ENCODE measurements at regions not wholly inside any gene's neighbourhood (a gene's known extent, or its start where the extent isn't known, plus 50 kb on each side); places are given as distances from the start of the nearest gene placed in this dataset.

DNA sequence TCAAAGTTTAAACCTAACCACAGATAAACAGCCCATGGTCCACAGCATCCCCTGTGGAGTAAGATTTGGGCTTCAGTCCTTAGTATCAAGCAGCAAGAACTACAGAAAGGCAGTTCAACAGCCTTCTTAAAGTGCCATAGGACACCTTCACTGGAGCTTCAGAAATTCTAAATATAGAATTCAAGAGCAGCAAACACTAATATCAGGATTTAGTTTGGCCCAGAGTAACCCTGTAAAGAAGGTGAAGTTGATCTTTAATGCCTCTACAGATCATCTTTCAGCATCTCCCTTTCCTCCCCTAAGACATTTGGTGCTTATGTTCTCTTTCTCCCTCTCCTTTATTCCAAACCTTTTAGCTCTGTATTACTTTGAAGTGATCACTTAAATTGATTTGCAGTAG, 59.5 kb upstream of the ARHGAP5 start:
- H3K4me1 ChIP-seq (ENCODE audit: control insufficient read depth in 3 of 3, insufficient read depth in 3 of 3, low read length in 3 of 3) = peaks cover 0 to 18% (median 15%) of the 10 kb centered on the region in 3 donors
- no peaks in the 10 kb centered on the region for H3K9me3 ChIP-seq (ENCODE audit: control insufficient read depth in 3 of 3, low read length in 3 of 3)
- no peaks in the 10 kb centered on the region for H3K36me3 ChIP-seq (ENCODE audit: control insufficient read depth in 3 of 3, insufficient read depth in 3 of 3, low read length in 3 of 3)

DNA sequence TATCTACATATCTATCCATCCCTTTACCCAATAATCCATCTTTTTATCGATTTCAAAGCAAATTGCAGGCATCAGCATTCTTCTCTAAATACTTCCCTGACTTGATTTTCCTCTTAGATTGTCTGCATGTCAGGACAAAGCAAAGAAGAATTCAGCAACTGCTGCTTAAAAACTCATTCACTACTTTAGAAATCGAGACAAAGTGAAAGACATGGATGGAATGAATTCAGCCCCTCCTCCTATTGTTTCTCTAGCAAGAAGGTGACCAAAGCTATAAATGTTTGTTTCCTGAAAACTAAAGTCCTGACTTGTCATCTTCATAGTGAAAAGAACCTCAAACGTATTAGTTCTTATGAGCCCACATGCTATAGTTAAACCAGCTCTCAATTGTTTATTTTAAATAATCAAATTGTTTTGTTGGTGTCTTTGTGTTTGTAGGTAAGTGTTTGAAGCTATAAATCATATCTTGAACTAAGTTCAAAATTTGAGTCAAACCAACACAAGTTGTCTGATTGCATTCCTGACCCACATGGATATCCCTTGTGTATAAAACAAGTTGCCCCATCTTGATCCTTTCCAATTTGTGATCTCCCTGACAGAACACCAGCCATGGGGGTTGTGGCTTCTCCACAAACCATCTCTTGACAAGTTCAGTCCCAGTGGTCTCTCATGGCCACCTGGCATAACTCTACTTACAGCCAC, 58.6 kb upstream of the ARHGAP5 start:
- Histone ChIP-seq H3K4me1 (ENCODE audit: control insufficient read depth in 3 of 3, insufficient read depth in 3 of 3, low read length in 3 of 3) (peaks cover 0 to 18% (median 15%) of the 10 kb centered on the region in 3 donors), H3K9ac (ENCODE audit: low read depth in 1 of 3, low read length in 3 of 3) (no peak overlapping the region), H3K36me3 (ENCODE audit: control insufficient read depth in 3 of 3, insufficient read depth in 3 of 3, low read length in 3 of 3) (no peaks in the 10 kb centered on the region), H3K27me3 (ENCODE audit: control insufficient read depth in 3 of 3, insufficient read depth in 3 of 3, low read length in 3 of 3) (no peaks in the 10 kb centered on the region), H3K9me3 (ENCODE audit: control insufficient read depth in 3 of 3, low read length in 3 of 3) (no peaks in the 10 kb centered on the region), H3K4me3 (ENCODE audit: low read length in 3 of 3) (no peak overlapping the region), H3K27ac (ENCODE audit: low read depth, low read length) (peak overlapping the region; percentile 57)

More for the DNA sequence above, 59.5 kb upstream of the ARHGAP5 start:
- Histone ChIP-seq H3K27ac (ENCODE audit: low read depth, low read length) (peak overlapping the region; percentile 61), H3K9ac (ENCODE audit: low read depth in 1 of 3, low read length in 3 of 3) (peak overlapping the region in 2 of 3 donors; percentile 5 to 66), H3K4me3 (ENCODE audit: low read length in 3 of 3) (no peak overlapping the region), H3K27me3 (ENCODE audit: control insufficient read depth in 3 of 3, insufficient read depth in 3 of 3, low read length in 3 of 3) (no peaks in the 10 kb centered on the region)

DNA sequence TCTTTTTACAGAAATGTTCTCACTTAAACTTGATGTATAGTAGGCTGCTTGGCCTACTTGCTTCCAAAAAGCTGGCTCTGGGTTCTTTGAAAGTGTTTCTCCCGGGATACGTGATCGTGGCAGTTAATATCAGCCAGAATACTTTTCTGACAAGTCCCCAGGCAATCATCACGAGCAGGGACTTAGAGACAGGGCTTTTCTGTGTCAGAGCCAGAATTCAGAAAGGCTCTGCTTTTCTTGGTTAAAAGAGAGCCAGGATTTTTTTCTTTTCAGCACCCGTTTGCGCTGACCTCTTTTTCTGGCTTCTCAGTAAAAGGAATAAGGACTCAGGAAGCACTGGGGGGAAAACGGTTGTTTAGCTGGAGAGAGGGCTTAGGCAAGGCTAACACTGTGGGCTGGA, 57.8 kb upstream of the ARHGAP5 start:
- Histone ChIP-seq H3K9me3 (ENCODE audit: control insufficient read depth in 3 of 3, low read length in 3 of 3) (no peaks in the 10 kb centered on the region), H3K4me1 (ENCODE audit: control insufficient read depth in 3 of 3, insufficient read depth in 3 of 3, low read length in 3 of 3) (peaks cover 0 to 18% (median 15%) of the 10 kb centered on the region in 3 donors), H3K27me3 (ENCODE audit: control insufficient read depth in 3 of 3, insufficient read depth in 3 of 3, low read length in 3 of 3) (no peaks in the 10 kb centered on the region), H3K9ac (ENCODE audit: low read depth in 1 of 3, low read length in 3 of 3) (no peak overlapping the region), H3K27ac (ENCODE audit: low read depth, low read length) (peak overlapping the region; percentile 57), H3K36me3 (ENCODE audit: control insufficient read depth in 3 of 3, insufficient read depth in 3 of 3, low read length in 3 of 3) (no peaks in the 10 kb centered on the region), H3K4me3 (ENCODE audit: low read length in 3 of 3) (no peak overlapping the region)

DNA sequence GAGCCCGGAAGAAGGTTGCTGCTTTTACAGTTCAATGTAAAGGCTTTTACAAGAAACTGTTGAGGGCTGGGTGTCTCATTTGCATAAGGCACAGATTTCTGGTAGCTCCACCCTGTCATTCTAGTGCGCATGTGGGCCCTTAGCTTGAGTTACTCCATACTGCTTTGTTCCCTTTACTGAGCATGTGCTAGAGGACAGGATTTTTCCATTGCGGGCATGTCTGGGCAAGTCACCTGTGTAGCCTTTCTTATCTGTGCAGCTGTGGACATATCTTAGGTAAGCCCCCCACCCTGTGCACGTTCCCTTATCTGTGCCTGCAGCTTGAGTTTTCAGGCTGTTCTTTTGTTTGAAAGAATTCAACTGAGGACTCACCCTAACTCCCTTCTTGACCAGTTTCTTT, 56.2 kb upstream of the ARHGAP5 start:
- H3K9me3 ChIP-seq (ENCODE audit: control insufficient read depth in 3 of 3, low read length in 3 of 3) = no peaks in the 10 kb centered on the region
- H3K4me1 ChIP-seq (ENCODE audit: control insufficient read depth in 3 of 3, insufficient read depth in 3 of 3, low read length in 3 of 3) = peaks cover 0 to 17% (median 15%) of the 10 kb centered on the region in 3 donors
- H3K27ac ChIP-seq (ENCODE audit: low read depth, low read length) = no peak overlapping the region
- H3K36me3 ChIP-seq (ENCODE audit: control insufficient read depth in 3 of 3, insufficient read depth in 3 of 3, low read length in 3 of 3) = no peaks in the 10 kb centered on the region
- no peaks in the 10 kb centered on the region for H3K27me3 ChIP-seq (ENCODE audit: control insufficient read depth in 3 of 3, insufficient read depth in 3 of 3, low read length in 3 of 3)
- H3K9ac ChIP-seq (ENCODE audit: low read depth in 1 of 3, low read length in 3 of 3) = no peak overlapping the region
- H3K4me3 ChIP-seq (ENCODE audit: low read length in 3 of 3) = no peak overlapping the region

DNA sequence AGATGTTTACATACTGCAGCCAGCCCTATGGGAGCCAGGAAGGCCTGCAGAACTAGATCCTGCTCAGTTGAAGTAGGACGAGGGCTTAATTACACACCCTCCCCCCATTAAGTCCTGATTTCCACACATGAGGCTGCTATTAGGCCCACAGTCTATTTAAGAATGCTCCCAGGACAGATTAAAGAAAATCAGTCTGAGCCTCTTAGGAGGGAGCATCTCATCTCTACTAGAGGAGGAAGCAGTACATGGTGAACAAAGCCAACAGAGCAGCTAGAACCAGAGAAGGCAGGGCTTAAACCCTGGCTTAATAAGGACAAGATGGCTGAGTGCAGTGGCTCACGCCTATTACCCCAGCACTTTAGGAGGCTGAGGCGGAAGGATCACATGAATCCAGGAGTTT, 55.8 kb upstream of the ARHGAP5 start:
- Histone ChIP-seq H3K36me3 (ENCODE audit: control insufficient read depth in 3 of 3, insufficient read depth in 3 of 3, low read length in 3 of 3) (no peaks in the 10 kb centered on the region), H3K27ac (ENCODE audit: low read depth, low read length) (no peak overlapping the region), H3K9me3 (ENCODE audit: control insufficient read depth in 3 of 3, low read length in 3 of 3) (no peaks in the 10 kb centered on the region), H3K27me3 (ENCODE audit: control insufficient read depth in 3 of 3, insufficient read depth in 3 of 3, low read length in 3 of 3) (no peaks in the 10 kb centered on the region), H3K4me3 (ENCODE audit: low read length in 3 of 3) (no peak overlapping the region), H3K4me1 (ENCODE audit: control insufficient read depth in 3 of 3, insufficient read depth in 3 of 3, low read length in 3 of 3) (peaks cover 0 to 15% (median 12%) of the 10 kb centered on the region in 3 donors), H3K9ac (ENCODE audit: low read depth in 1 of 3, low read length in 3 of 3) (no peak overlapping the region)

DNA sequence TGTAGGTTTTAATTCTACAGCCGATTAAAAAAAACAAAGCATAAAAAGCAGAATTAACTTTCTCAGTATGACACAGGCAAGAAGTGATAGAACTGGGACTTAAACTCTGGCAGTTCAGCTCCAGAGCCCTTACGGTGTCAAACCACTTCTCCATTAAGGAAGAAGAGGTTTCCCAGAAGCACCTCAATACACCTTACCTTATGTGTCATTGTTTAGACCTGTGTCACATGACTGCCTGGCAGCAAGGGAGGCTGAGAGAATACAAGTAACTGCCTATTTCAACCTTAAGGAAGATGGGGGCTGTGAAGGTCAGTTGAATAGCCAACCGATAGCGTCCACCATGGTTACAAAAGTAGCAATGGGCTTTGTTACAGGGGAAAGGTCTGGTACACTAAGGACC, 54.6 kb upstream of the ARHGAP5 start:
- Histone ChIP-seq H3K27ac (ENCODE audit: low read depth, low read length) (no peak overlapping the region), H3K4me3 (ENCODE audit: low read length in 3 of 3) (no peak overlapping the region)

DNA sequence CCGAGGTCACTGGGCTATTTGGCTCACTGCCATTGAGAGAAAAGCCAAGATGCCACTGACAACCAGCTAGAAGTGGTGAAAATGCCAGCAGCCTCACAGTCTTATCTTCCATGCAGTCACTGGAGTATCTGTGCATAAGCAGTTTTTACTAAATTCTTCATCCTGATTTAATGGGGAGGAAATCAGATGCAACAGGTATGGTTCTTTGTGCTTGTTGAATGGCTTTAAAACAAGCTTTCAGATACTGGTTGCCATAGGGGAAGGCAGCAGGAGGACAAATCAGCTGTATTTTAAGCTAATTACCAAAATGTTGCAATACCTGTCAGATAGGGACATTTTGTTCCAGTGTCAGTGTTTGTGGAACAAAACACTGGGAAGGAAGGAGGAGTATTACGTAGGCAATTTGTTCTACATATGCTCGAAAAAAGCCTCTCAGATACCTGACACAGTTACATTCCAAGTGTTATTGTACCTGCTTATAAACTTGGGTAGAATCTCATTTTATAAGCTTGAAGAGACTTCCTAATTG, 54.1 kb upstream of the ARHGAP5 start:
- H3K9ac ChIP-seq (ENCODE audit: low read depth in 1 of 3, low read length in 3 of 3) = no peak overlapping the region
- no peaks in the 10 kb centered on the region for H3K36me3 ChIP-seq (ENCODE audit: control insufficient read depth in 3 of 3, insufficient read depth in 3 of 3, low read length in 3 of 3)
- H3K27ac ChIP-seq (ENCODE audit: low read depth, low read length) = no peak overlapping the region
- H3K9me3 ChIP-seq (ENCODE audit: control insufficient read depth in 3 of 3, low read length in 3 of 3) = no peaks in the 10 kb centered on the region
- no peak overlapping the region for H3K4me3 ChIP-seq (ENCODE audit: low read length in 3 of 3)
- H3K4me1 ChIP-seq (ENCODE audit: control insufficient read depth in 3 of 3, insufficient read depth in 3 of 3, low read length in 3 of 3) = peaks cover 0 to 11% (median 5%) of the 10 kb centered on the region in 3 donors
- peaks cover 0 to 2% (median 0%) of the 10 kb centered on the region in 3 donors for H3K27me3 ChIP-seq (ENCODE audit: control insufficient read depth in 3 of 3, insufficient read depth in 3 of 3, low read length in 3 of 3)

More for the DNA sequence above, 54.6 kb upstream of the ARHGAP5 start:
- Histone ChIP-seq H3K36me3 (ENCODE audit: control insufficient read depth in 3 of 3, insufficient read depth in 3 of 3, low read length in 3 of 3) (no peaks in the 10 kb centered on the region), H3K9me3 (ENCODE audit: control insufficient read depth in 3 of 3, low read length in 3 of 3) (no peaks in the 10 kb centered on the region), H3K9ac (ENCODE audit: low read depth in 1 of 3, low read length in 3 of 3) (no peak overlapping the region), H3K27me3 (ENCODE audit: control insufficient read depth in 3 of 3, insufficient read depth in 3 of 3, low read length in 3 of 3) (peaks cover 0 to under 1% (median 0%) of the 10 kb centered on the region in 3 donors), H3K4me1 (ENCODE audit: control insufficient read depth in 3 of 3, insufficient read depth in 3 of 3, low read length in 3 of 3) (peaks cover 0 to 12% (median 5%) of the 10 kb centered on the region in 3 donors)

DNA sequence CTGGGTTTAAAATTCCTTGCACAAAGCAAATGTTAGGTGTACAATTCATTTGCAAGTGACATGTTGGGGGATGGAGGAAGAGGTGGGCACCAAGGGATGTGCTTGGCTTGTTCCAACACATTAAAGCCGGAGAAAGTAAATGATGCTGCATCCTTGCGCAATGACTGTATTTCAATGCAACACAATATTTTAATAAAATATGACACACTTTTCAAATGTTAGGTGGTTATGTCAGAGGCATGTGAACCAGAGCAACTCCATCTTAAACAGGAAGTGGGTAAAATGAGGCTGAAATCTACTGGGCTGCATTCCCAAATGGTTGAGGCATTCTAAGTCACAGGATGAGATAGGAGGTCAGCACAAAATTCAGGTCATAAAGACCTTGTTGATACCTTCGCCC, 53.6 kb upstream of the ARHGAP5 start:
- Histone ChIP-seq H3K4me3 (ENCODE audit: low read length in 3 of 3) (no peak overlapping the region), H3K27me3 (ENCODE audit: control insufficient read depth in 3 of 3, insufficient read depth in 3 of 3, low read length in 3 of 3) (peaks cover 0 to 2% (median 0%) of the 10 kb centered on the region in 3 donors), H3K36me3 (ENCODE audit: control insufficient read depth in 3 of 3, insufficient read depth in 3 of 3, low read length in 3 of 3) (no peaks in the 10 kb centered on the region), H3K4me1 (ENCODE audit: control insufficient read depth in 3 of 3, insufficient read depth in 3 of 3, low read length in 3 of 3) (peaks cover 0 to 11% (median 5%) of the 10 kb centered on the region in 3 donors), H3K9ac (ENCODE audit: low read depth in 1 of 3, low read length in 3 of 3) (no peak overlapping the region), H3K9me3 (ENCODE audit: control insufficient read depth in 3 of 3, low read length in 3 of 3) (no peaks in the 10 kb centered on the region), H3K27ac (ENCODE audit: low read depth, low read length) (no peak overlapping the region)

DNA sequence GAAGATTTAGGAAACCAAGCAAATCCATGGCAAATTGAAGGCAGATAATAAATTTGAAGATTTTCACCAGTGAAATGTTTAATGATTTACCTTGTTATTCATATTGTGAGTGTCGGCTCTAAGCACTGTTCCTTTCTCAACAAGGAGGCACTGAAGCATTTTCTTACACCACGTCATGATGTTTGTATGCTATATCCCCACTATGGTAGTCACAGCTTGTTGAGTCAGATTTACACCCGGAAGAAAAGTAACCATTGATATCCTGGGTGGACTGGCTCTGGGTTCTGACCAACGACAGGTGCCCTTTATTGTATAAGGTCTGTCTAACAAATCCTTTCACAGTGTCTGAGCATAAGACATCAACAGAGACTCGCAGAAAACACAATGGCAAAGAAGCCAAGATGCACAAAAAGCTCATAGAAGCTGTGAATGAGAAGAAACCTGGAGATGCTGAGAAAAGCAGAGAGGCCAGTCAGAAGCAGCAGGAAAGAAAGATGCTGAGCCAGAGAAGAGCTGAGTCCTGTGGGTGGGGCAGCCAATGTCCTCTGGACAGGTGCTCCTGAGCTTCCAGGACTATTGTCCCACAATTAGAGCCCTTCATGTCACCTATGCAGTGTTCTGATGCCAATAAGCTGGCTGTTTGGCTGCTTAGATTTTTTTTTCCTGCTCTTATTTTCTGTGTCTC, 49.7 kb upstream of the ARHGAP5 start:
- no peak overlapping the region for H3K27ac ChIP-seq (ENCODE audit: low read depth, low read length)
- H3K9me3 ChIP-seq (ENCODE audit: control insufficient read depth in 3 of 3, low read length in 3 of 3) = no peaks in the 10 kb centered on the region
- no peaks in the 10 kb centered on the region for H3K4me1 ChIP-seq (ENCODE audit: control insufficient read depth in 3 of 3, insufficient read depth in 3 of 3, low read length in 3 of 3)
- H3K9ac ChIP-seq (ENCODE audit: low read depth in 1 of 3, low read length in 3 of 3) = no peak overlapping the region
- no peaks in the 10 kb centered on the region for H3K36me3 ChIP-seq (ENCODE audit: control insufficient read depth in 3 of 3, insufficient read depth in 3 of 3, low read length in 3 of 3)
- H3K27me3 ChIP-seq (ENCODE audit: control insufficient read depth in 3 of 3, insufficient read depth in 3 of 3, low read length in 3 of 3) = peaks cover 0 to 2% (median 0%) of the 10 kb centered on the region in 3 donors
- H3K4me3 ChIP-seq (ENCODE audit: low read length in 3 of 3) = no peak overlapping the region

All from skeletal muscle tissue (tissue), 3 donors.